ENCODE measurements at regions not wholly inside any gene's neighbourhood (a gene's known extent, or its start where the extent isn't known, plus 50 kb on each side); places are given as distances from the start of the nearest gene placed in this dataset.
A peak's percentile ranks its signal among the peaks of the same experiment; 100 is the strongest.

DNA sequence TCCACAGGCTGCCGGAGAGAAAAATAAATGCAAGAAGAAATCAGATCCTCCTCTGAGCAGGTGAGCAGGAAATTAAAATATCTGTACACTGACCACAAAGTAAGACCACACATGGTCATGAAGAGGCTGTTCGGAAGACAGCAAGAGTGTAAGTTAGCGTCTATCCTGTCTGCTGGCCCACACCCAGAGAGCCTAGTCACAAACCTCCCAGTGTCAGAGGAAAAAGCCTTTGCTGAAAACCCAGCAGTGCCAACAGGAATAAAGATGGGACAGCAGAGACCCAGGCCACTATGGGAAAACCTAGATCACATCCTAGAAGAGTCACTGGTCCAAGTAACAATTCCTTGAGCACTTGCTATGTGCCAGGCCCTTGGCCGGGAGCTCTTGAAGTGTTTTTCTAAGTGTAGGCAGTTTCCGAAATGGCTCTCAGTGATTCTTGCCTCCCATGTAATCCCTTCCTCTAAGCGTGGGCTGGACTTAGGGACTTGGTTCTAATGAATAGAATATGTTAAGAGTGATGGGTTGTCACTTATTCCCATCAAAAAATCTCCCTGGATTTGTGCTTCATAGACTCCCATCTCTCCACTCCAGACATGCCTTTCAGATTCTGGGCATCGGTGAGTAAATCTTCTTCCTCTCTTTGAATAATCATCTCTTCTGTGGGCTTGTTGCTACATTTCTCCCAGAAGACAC lies 110.9 kb upstream of the PKDCC start:
- Mint-ChIP-seq H3K36me3 (no peaks in the 10 kb centered on the region), H3K4me1 (no peaks in the 10 kb centered on the region), H3K27ac (no peak overlapping the region), H3K27me3 (peaks cover under 1 to 7% (median 4%) of the 10 kb centered on the region in 5 donors), H3K4me3 (no peak overlapping the region), H3K9me3 (peaks cover 0 to 4% (median 0%) of the 10 kb centered on the region in 11 donors)
- ChIA-PET POLR2A (no interaction called here), CTCF (no interaction called here)
- DNase-seq (no peak), ATAC-seq (no peak)
- no peaks in the 10 kb centered on the region for H3K36me3 ChIP-seq (ENCODE audit: control insufficient read depth in 2 of 3, insufficient read depth in 3 of 3, low read length in 3 of 3)
- H3K9me3 ChIP-seq (ENCODE audit: control insufficient read depth in 2 of 3, low read length in 3 of 3), result no peaks in the 10 kb centered on the region
- H3K27me3 ChIP-seq (ENCODE audit: control insufficient read depth in 2 of 2, insufficient read depth in 2 of 2, low read length in 2 of 2), result no peaks in the 10 kb centered on the region
- intact Hi-C loops (cut with micrococcal nuclease), result no loop called here
- H3K27ac ChIP-seq (ENCODE audit: low read depth, low read length), result no peak overlapping the region
- no peaks in the 10 kb centered on the region for H3K4me1 ChIP-seq (ENCODE audit: control insufficient read depth in 2 of 2, insufficient read depth in 2 of 2, low read length in 2 of 2)
- H3K4me3 ChIP-seq (ENCODE audit: low read length), result no peak overlapping the region

DNA sequence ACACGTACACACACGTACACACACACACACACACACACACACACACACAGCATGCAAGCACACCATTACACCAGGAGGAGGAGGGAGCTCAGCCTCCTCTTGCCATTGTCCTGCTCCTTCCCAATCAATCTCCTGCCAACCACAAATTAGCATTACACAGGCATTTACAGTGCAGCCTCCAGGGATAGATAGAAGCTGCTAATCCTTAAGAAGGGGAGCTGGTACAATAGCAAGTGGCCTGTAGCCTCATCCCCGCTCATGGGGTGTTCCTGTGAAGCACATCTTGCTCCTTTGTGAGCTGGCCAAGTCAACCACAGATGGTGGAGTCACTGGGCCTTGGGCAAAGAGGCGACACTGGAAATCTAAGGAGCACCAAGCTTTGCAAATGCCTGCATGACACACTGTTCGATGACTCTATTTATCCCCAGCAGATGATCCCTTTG lies 110.3 kb upstream of the PKDCC start:
- no peak overlapping the region for H3K27ac ChIP-seq (ENCODE audit: low read depth, low read length)
- H3K4me1 ChIP-seq (ENCODE audit: control insufficient read depth in 2 of 2, insufficient read depth in 2 of 2, low read length in 2 of 2), result no peaks in the 10 kb centered on the region
- no peaks in the 10 kb centered on the region for H3K27me3 ChIP-seq (ENCODE audit: control insufficient read depth in 2 of 2, insufficient read depth in 2 of 2, low read length in 2 of 2)
- no peak overlapping the region for H3K4me3 Mint-ChIP-seq
- peaks cover 0 to 4% (median 0%) of the 10 kb centered on the region in 11 donors for H3K9me3 Mint-ChIP-seq
- DNase-seq, result no peak
- H3K36me3 ChIP-seq (ENCODE audit: control insufficient read depth in 2 of 3, insufficient read depth in 3 of 3, low read length in 3 of 3), result no peaks in the 10 kb centered on the region
- intact Hi-C loops (cut with micrococcal nuclease), result no loop called here
- ATAC-seq, result no peak
- no peaks in the 10 kb centered on the region for H3K9me3 ChIP-seq (ENCODE audit: control insufficient read depth in 2 of 3, low read length in 3 of 3)
- peaks cover 2 to 13% (median 5%) of the 10 kb centered on the region in 5 donors for H3K27me3 Mint-ChIP-seq
- POLR2A ChIA-PET, result no interaction called here
- CTCF ChIA-PET, result no interaction called here
- H3K4me1 Mint-ChIP-seq, result no peaks in the 10 kb centered on the region
- H3K4me3 ChIP-seq (ENCODE audit: low read length), result no peak overlapping the region
- no peaks in the 10 kb centered on the region for H3K36me3 Mint-ChIP-seq
- H3K27ac Mint-ChIP-seq, result no peak overlapping the region

GRCh38 chr2:41937921-41938708 lies 109.7 kb upstream of the PKDCC start:
- intact Hi-C loops (cut with micrococcal nuclease), result no loop called here
- Mint-ChIP-seq H3K4me3 (no peak overlapping the region), H3K9me3 (peaks cover 0 to 4% (median 0%) of the 10 kb centered on the region in 11 donors), H3K27ac (no peak overlapping the region), H3K36me3 (no peaks in the 10 kb centered on the region), H3K4me1 (no peaks in the 10 kb centered on the region), H3K27me3 (peaks cover 2 to 13% (median 6%) of the 10 kb centered on the region in 5 donors)
- Histone ChIP-seq H3K27me3 (ENCODE audit: control insufficient read depth in 2 of 2, insufficient read depth in 2 of 2, low read length in 2 of 2) (no peaks in the 10 kb centered on the region), H3K27ac (ENCODE audit: low read depth, low read length) (no peak overlapping the region), H3K36me3 (ENCODE audit: control insufficient read depth in 2 of 3, insufficient read depth in 3 of 3, low read length in 3 of 3) (no peaks in the 10 kb centered on the region), H3K9me3 (ENCODE audit: control insufficient read depth in 2 of 3, low read length in 3 of 3) (no peaks in the 10 kb centered on the region), H3K4me3 (ENCODE audit: low read length) (no peak overlapping the region), H3K4me1 (ENCODE audit: control insufficient read depth in 2 of 2, insufficient read depth in 2 of 2, low read length in 2 of 2) (no peaks in the 10 kb centered on the region)
- ATAC-seq (no peak), DNase-seq (no peak)
- POLR2A ChIA-PET, result no interaction called here
- CTCF ChIA-PET, result no interaction called here

- Histone ChIP-seq H3K27me3 (ENCODE audit: control insufficient read depth in 2 of 2, insufficient read depth in 2 of 2, low read length in 2 of 2) (no peaks in the 10 kb centered on the region), H3K4me3 (ENCODE audit: low read length) (no peak overlapping the region), H3K27ac (ENCODE audit: low read depth, low read length) (no peak overlapping the region), H3K4me1 (ENCODE audit: control insufficient read depth in 2 of 2, insufficient read depth in 2 of 2, low read length in 2 of 2) (no peaks in the 10 kb centered on the region), H3K9me3 (ENCODE audit: control insufficient read depth in 2 of 3, low read length in 3 of 3) (no peaks in the 10 kb centered on the region), H3K36me3 (ENCODE audit: control insufficient read depth in 2 of 3, insufficient read depth in 3 of 3, low read length in 3 of 3) (no peaks in the 10 kb centered on the region)
- Mint-ChIP-seq H3K9me3 (peaks cover 0 to 4% (median 0%) of the 10 kb centered on the region in 11 donors), H3K27me3 (peaks cover 2 to 19% (median 14%) of the 10 kb centered on the region in 5 donors), H3K27ac (peak overlapping the region in 1 of 9 donors; percentile 26), H3K36me3 (no peaks in the 10 kb centered on the region), H3K4me3 (no peak overlapping the region), H3K4me1 (no peaks in the 10 kb centered on the region)
- no peak for DNase-seq
- intact Hi-C loops (cut with micrococcal nuclease), result no loop called here
- ATAC-seq, result no peak
- ChIA-PET CTCF (no interaction called here), POLR2A (no interaction called here)
Observed at GRCh38 chr2:41940060-41940744, 107.6 kb upstream of the PKDCC start.

- H3K27ac ChIP-seq (ENCODE audit: low read depth, low read length), result no peak overlapping the region
- H3K4me3 Mint-ChIP-seq, result no peak overlapping the region
- no peak overlapping the region for H3K4me3 ChIP-seq (ENCODE audit: low read length)
- CTCF ChIA-PET, result no interaction called here
- H3K9me3 ChIP-seq (ENCODE audit: control insufficient read depth in 2 of 3, low read length in 3 of 3), result no peaks in the 10 kb centered on the region
- intact Hi-C loops (cut with micrococcal nuclease), result no loop called here
- H3K27ac Mint-ChIP-seq, result no peak overlapping the region
- POLR2A ChIA-PET, result no interaction called here
- H3K27me3 Mint-ChIP-seq, result peaks cover 2 to 19% (median 14%) of the 10 kb centered on the region in 5 donors
- no peaks in the 10 kb centered on the region for H3K36me3 Mint-ChIP-seq
- no peak for DNase-seq
- H3K9me3 Mint-ChIP-seq, result peaks cover 0 to 4% (median 0%) of the 10 kb centered on the region in 11 donors
- H3K4me1 ChIP-seq (ENCODE audit: control insufficient read depth in 2 of 2, insufficient read depth in 2 of 2, low read length in 2 of 2), result no peaks in the 10 kb centered on the region
- H3K4me1 Mint-ChIP-seq, result no peaks in the 10 kb centered on the region
- H3K27me3 ChIP-seq (ENCODE audit: control insufficient read depth in 2 of 2, insufficient read depth in 2 of 2, low read length in 2 of 2), result no peaks in the 10 kb centered on the region
- no peak for ATAC-seq
- H3K36me3 ChIP-seq (ENCODE audit: control insufficient read depth in 2 of 3, insufficient read depth in 3 of 3, low read length in 3 of 3), result no peaks in the 10 kb centered on the region
Observed at GRCh38 chr2:41940745-41941063, 107.1 kb upstream of the PKDCC start.

GRCh38 chr2:41941831-41942230 lies 106.0 kb upstream of the PKDCC start:
- Mint-ChIP-seq H3K36me3 (no peaks in the 10 kb centered on the region), H3K27ac (no peak overlapping the region), H3K9me3 (peaks cover 0 to 4% (median 0%) of the 10 kb centered on the region in 11 donors), H3K4me3 (no peak overlapping the region), H3K4me1 (no peaks in the 10 kb centered on the region), H3K27me3 (peaks cover 6 to 25% (median 14%) of the 10 kb centered on the region in 5 donors)
- ATAC-seq (no peak), DNase-seq (no peak)
- intact Hi-C loops (cut with micrococcal nuclease), result no loop called here
- H3K4me3 ChIP-seq (ENCODE audit: low read length), result no peak overlapping the region
- H3K27me3 ChIP-seq (ENCODE audit: control insufficient read depth in 2 of 2, insufficient read depth in 2 of 2, low read length in 2 of 2), result no peaks in the 10 kb centered on the region
- CTCF ChIA-PET, result no interaction called here
- POLR2A ChIA-PET, result no interaction called here
- H3K27ac ChIP-seq (ENCODE audit: low read depth, low read length), result no peak overlapping the region
- no peaks in the 10 kb centered on the region for H3K36me3 ChIP-seq (ENCODE audit: control insufficient read depth in 2 of 3, insufficient read depth in 3 of 3, low read length in 3 of 3)
- no peaks in the 10 kb centered on the region for H3K9me3 ChIP-seq (ENCODE audit: control insufficient read depth in 2 of 3, low read length in 3 of 3)
- H3K4me1 ChIP-seq (ENCODE audit: control insufficient read depth in 2 of 2, insufficient read depth in 2 of 2, low read length in 2 of 2), result no peaks in the 10 kb centered on the region
